ENCODE measurements at regions not wholly inside any gene's neighbourhood (a gene's known extent, or its start where the extent isn't known, plus 50 kb on each side); places are given as distances from the start of the nearest gene placed in this dataset.

- no peak for FAIRE-seq
- no peak for DNase-seq
- Histone ChIP-seq H3K4me1 (no peaks in the 10 kb centered on the region), H3K27ac (no peak overlapping the region), H3K9me3 (no peaks in the 10 kb centered on the region), H3K27me3 (no peaks in the 10 kb centered on the region), H3K4me3 (no peak overlapping the region), H3K36me3 (no peaks in the 10 kb centered on the region)
- intact Hi-C loops (cut with DNase I) = no loop called here
- TF ChIP-seq CTCF (IDR thresholded peaks at IDR 0.05) = no peak
- 46 to 59% methylated on average over 3 of the region's 3 CpGs for WGBS, 2 donors
- no peak for ATAC-seq
These were observed 439.8 kb downstream of the ADGRL2 start for GRCh38 chr1:82240571-82240970.

GRCh38 chr1:82230667-82231066 lies 429.9 kb downstream of the ADGRL2 start:
- Histone ChIP-seq H3K4me3 (no peak overlapping the region), H3K27ac (no peak overlapping the region), H3K27me3 (no peaks in the 10 kb centered on the region), H3K36me3 (no peaks in the 10 kb centered on the region), H3K9me3 (no peaks in the 10 kb centered on the region), H3K4me1 (peaks cover under 1 to 12% (median 6%) of the 10 kb centered on the region in 3 donors)
- intact Hi-C loops (cut with DNase I) = no loop called here
- DNase-seq (no peak), ATAC-seq (no peak), FAIRE-seq (no peak)
- no peak for TF ChIP-seq CTCF (IDR thresholded peaks at IDR 0.05)
- 84 to 91% methylated on average over 4 of the region's 4 CpGs for WGBS, 2 donors

GRCh38 chr1:82227306-82228095 lies 426.8 kb downstream of the ADGRL2 start:
- ATAC-seq (peak in 3 of 4 donors; percentile 34 to 63 (median 38)), DNase-seq (no peak), FAIRE-seq (no peak)
- Histone ChIP-seq H3K9me3 (no peaks in the 10 kb centered on the region), H3K27ac (peak overlapping the region in 1 of 4 donors; percentile 12), H3K27me3 (no peaks in the 10 kb centered on the region), H3K4me1 (peaks cover 6 to 12% (median 6%) of the 10 kb centered on the region in 3 donors), H3K36me3 (no peaks in the 10 kb centered on the region), H3K4me3 (no peak overlapping the region)
- intact Hi-C loops (cut with DNase I) = no loop called here
- WGBS, 2 donors = 26 to 33% methylated on average over 3 of the region's 3 CpGs
- TF ChIP-seq CTCF (IDR thresholded peaks at IDR 0.05) = no peak

GRCh38 chr1:82226186-82226505 lies 425.4 kb downstream of the ADGRL2 start:
- no peaks in the 10 kb centered on the region for H3K27me3 ChIP-seq
- no peak for FAIRE-seq
- H3K27ac ChIP-seq = peak overlapping the region in 3 of 4 donors; percentile 2 to 4 (median 2)
- no peak for TF ChIP-seq CTCF (IDR thresholded peaks at IDR 0.05)
- intact Hi-C loops (cut with DNase I) = no loop called here
- H3K9me3 ChIP-seq = no peaks in the 10 kb centered on the region
- no peak for DNase-seq
- no peaks in the 10 kb centered on the region for H3K36me3 ChIP-seq
- WGBS, 2 donors = 62 to 88% methylated on average over 1 of the region's 1 CpG
- peak in 2 of 4 donors; percentile 14 to 19 for ATAC-seq
- no peak overlapping the region for H3K4me3 ChIP-seq
- H3K4me1 ChIP-seq = peaks cover 6 to 12% (median 6%) of the 10 kb centered on the region in 3 donors

Measured in pancreas (tissue), 10 donors.